ENCODE measurements at regions not wholly inside any gene's neighbourhood (a gene's known extent, or its start where the extent isn't known, plus 50 kb on each side); places are given as distances from the start of the nearest gene placed in this dataset.

GRCh38 chr5:12248831-12249230 lies 344.6 kb upstream of the CTNND2 start:
- DNase-seq (ENCODE audit: low spot score): no peak

DNA sequence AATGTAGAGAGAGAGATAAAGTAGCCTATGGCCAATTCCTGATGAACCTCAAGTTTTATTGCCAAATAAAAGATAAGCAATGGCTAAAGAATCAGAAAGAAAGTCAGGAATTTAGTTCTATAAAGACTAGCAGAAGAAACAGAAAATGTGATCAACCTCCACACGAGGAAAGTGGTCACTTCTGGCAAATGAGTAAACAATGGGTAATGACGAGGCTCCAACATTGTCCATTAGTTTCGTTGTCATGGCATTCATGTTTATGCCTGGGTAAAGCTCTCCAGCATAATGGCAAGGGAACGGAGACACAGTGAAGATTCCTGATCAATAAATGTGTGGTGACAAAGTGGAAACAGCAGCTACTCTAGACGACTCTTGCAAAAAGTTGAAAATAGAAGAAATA lies 341.8 kb upstream of the CTNND2 start:
- no peak for DNase-seq (ENCODE audit: low spot score)

DNA sequence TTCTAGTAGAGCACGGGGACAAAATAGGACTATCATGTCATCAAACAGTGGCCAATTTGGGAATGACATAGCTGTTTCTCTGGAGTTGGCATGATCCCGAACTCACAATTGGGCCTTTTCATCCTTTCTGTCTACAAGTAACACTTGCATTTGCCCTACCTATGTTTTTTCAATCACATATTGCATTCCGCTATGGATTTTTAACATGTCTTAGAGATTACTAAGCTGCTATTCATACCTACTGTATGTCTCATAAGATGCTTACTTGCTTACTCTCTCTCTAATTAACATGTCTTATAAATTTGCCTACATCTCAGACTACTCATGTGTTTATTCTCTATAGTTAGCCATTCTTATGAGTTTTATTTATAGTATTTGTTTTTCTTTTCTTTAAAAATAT lies 341.2 kb upstream of the CTNND2 start:
- DNase-seq (ENCODE audit: low spot score): no peak

- no peak for DNase-seq (ENCODE audit: low spot score)
Observed at GRCh38 chr5:12242950-12243888, 339.0 kb upstream of the CTNND2 start.

- DNase-seq (ENCODE audit: low spot score): no peak
Observed at GRCh38 chr5:12237837-12238575, 333.8 kb upstream of the CTNND2 start.

DNA sequence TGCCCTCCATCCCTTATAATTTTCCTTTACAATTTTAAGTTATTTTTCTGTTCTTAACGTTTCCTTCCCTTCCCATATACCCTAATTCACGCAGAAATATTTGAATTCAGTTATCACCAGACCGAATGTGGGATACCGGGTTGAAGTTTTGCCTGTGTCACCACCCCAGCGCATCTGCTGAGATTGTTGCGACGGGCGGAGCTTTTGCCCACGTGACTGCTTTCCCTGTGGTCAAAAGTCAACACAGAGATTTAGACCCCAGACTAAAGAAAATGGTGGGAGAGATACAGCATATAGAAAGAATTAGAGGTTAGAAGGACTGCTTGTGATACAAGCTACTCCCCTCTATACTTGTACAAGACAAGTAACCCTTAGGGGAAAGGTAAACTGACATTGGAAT lies 326.4 kb upstream of the CTNND2 start:
- no peak for DNase-seq (ENCODE audit: low spot score)

- no peak for DNase-seq (ENCODE audit: low spot score)
Observed at GRCh38 chr5:12217039-12217438, 312.8 kb upstream of the CTNND2 start.

GRCh38 chr5:12214267-12215015 lies 310.2 kb upstream of the CTNND2 start:
- no peak for DNase-seq (ENCODE audit: low spot score)

- DNase-seq (ENCODE audit: low spot score): no peak
Observed at GRCh38 chr5:12208366-12209100, 304.3 kb upstream of the CTNND2 start.

DNA sequence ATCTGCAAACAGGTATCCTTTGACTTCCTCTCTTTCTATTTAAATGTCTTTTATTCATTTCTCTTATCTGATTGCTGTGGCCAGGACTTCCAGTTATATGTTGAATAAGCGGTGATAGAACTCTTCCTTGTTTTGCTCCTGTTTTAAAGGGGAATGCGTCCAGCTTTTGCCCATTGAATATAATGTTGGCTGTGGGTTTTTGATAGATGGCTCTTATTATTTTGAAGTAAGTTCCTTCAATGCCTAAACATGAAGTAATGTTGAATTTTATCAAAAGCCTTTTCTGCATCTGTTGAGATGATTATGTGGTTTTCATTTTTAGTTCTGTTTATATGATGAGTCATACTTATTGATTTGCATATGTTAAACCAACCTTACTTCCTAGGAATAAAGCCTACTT lies 300.5 kb upstream of the CTNND2 start:
- DNase-seq (ENCODE audit: low spot score): no peak

DNA sequence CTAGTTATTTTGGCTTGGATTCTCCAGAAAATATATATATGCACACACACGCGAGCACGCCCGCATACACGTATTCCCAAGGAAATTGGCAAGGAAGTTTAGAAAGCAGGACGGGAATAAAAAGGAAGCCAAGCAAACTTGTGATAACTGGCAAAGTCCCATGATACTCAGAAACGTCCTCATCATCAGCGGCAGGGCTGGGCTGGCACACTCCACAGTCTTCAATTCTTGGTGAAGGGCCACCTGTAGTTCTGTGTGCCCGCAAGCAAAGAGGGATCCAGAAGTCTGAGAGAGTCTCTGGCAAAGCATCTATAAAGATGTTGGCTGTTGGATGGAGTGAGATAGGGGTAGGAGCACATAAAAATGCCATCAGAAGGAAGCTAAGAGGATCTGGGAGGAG lies 289.3 kb upstream of the CTNND2 start:
- DNase-seq (ENCODE audit: low spot score): no peak

- DNase-seq (ENCODE audit: low spot score): no peak
Observed at GRCh38 chr5:12183003-12183402, 278.8 kb upstream of the CTNND2 start.

GRCh38 chr5:12177851-12178250 lies 273.6 kb upstream of the CTNND2 start:
- no peak for DNase-seq (ENCODE audit: low spot score)

- DNase-seq (ENCODE audit: low spot score): no peak
Observed at GRCh38 chr5:12177225-12177624, 273.0 kb upstream of the CTNND2 start.

- no peak for DNase-seq (ENCODE audit: low spot score)
Observed at GRCh38 chr5:12175914-12176585, 271.8 kb upstream of the CTNND2 start.

GRCh38 chr5:12174734-12175133 lies 270.5 kb upstream of the CTNND2 start:
- no peak for DNase-seq (ENCODE audit: low spot score)

- DNase-seq (ENCODE audit: low spot score): no peak
Observed at GRCh38 chr5:12169536-12169935, 265.3 kb upstream of the CTNND2 start.

DNA sequence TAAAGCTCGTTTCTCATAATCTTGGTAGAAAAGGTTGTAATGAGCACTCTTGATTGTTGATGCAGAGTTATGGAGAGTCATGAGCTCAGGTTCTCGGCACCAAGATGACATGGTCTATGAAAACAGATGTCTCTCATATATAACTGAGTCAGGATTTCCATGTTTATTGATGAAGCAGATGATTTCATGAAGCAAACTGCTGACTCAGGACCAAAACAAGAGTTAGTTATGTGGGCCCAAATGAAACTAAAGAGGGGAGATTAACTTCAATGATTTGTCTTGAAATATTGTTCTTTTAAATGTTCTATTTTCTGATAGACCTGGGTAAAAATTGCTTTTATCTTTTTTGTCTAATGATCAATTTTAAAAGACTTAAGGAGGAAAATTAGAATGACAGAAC lies 258.6 kb upstream of the CTNND2 start:
- DNase-seq (ENCODE audit: low spot score): no peak

DNA sequence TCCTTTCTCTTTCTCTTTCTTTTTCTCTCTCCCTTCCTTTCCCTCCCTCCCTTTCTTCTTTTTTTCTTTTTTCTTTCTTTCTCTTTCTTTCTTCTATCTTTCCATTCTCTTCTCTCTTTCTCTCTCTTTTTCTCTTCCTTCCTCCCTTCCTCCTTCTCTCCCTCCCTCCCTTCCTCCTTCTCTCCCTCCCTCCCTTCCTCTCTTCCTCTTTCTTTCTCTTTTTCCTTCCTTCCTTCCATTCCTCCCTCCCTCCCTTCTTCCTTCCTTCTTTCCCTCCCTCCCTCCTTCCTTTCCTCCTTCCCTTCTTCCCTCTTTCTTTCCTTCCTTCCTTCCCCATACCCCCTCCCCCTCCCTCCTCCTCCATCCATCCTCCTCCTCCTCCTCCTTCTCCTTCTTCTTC lies 243.3 kb upstream of the CTNND2 start:
- DNase-seq (ENCODE audit: low spot score): no peak

DNA sequence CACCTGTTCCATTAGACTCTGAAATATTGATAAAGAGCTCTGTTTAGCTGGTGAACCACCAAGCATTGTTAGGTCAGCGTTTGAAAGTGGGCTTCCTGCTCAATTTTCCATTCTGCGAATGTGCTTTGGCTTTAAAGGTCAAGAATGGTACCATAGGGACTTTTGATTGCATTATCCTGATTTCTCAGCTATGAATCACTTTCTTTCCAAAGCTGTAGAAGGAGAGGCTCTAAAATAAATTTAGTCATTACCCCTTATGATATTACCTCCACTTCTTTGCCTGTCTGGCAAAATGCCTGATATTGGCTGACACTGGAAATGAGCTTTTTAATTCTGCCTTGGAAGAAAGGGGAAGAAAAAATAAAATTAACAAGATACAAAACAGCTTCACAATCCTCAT lies 237.2 kb upstream of the CTNND2 start:
- no peak for DNase-seq (ENCODE audit: low spot score)

- no peak for DNase-seq (ENCODE audit: low spot score)
Observed at GRCh38 chr5:12133520-12133919, 229.3 kb upstream of the CTNND2 start.

All from AG20443 (cell line).